Nephron (organoid): ENCODE measurements at regions not wholly inside any gene's neighbourhood (a gene's known extent, or its start where the extent isn't known, plus 50 kb on each side); places are given as distances from the start of the nearest gene placed in this dataset.
"Not testable (repeated sequence)": the region's sequence is repeated elsewhere in the genome, so short reads cannot be mapped to it uniquely, and the experiment has no call there.

Experiments
- H3K27ac Mint-ChIP-seq, 3 experiments: 2 replicates each; pipeline ENCODE4 v1.8.0; 2020; ENCODE audit warnings: mixed read lengths in 3 of 3, mild to moderate bottlenecking in 2 of 3, moderate library complexity in 1 of 3
- H3K27me3 Mint-ChIP-seq: 2 replicates; pipeline ENCODE4 v1.8.0; 2021; ENCODE audit warnings: low read depth, mild to moderate bottlenecking, moderate library complexity, mixed read lengths
- H3K36me3 Mint-ChIP-seq: 2 replicates; pipeline ENCODE4 v1.8.0; 2020; ENCODE audit warnings: low read depth, mixed read lengths
- H3K4me1 Mint-ChIP-seq: 2 replicates; pipeline ENCODE4 v1.8.0; 2020; ENCODE audit warnings: mixed read lengths
- H3K4me3 Mint-ChIP-seq, 3 experiments: 2 replicates each; pipeline ENCODE4 v1.8.0; 2020; ENCODE audit warnings: mild to moderate bottlenecking in 3 of 3, mixed read lengths in 3 of 3, moderate library complexity in 2 of 3
- H3K9me3 Mint-ChIP-seq: 2 replicates; pipeline ENCODE4 v1.8.0; 2020; ENCODE audit warnings: mixed read lengths
- CTCF ChIP-seq, 3 experiments: fragments of 200-600 bp; sonication (generic); IDR thresholded peaks; one replicate each; pipeline ENCODE4 v1.5.0; 2021; ENCODE audit warnings: antibody characterized with exemption in 3 of 3; ENCODE audit not compliant: unreplicated experiment in 3 of 3

- no peaks in the 10 kb centered on the region for H3K27me3 Mint-ChIP-seq
- H3K4me3 Mint-ChIP-seq: no peak overlapping the region
- H3K27ac Mint-ChIP-seq: no peak overlapping the region
- H3K36me3 Mint-ChIP-seq: no peaks in the 10 kb centered on the region
- TF ChIP-seq CTCF (IDR thresholded peaks at IDR 0.05; ENCODE audit: unreplicated experiment in 3 of 3): no peak
- no peaks in the 10 kb centered on the region for H3K9me3 Mint-ChIP-seq
- no peaks in the 10 kb centered on the region for H3K4me1 Mint-ChIP-seq
Observed at GRCh38 chr1:187933562-187934419, 1105.0 kb downstream of the PLA2G4A start.

- H3K27me3 Mint-ChIP-seq: no peaks in the 10 kb centered on the region
- no peak overlapping the region for H3K4me3 Mint-ChIP-seq
- no peak overlapping the region for H3K27ac Mint-ChIP-seq
- H3K4me1 Mint-ChIP-seq: no peaks in the 10 kb centered on the region
- no peaks in the 10 kb centered on the region for H3K9me3 Mint-ChIP-seq
- no peaks in the 10 kb centered on the region for H3K36me3 Mint-ChIP-seq
- TF ChIP-seq CTCF (IDR thresholded peaks at IDR 0.05; ENCODE audit: unreplicated experiment in 3 of 3): no peak
Observed at GRCh38 chr1:187936667-187937066, 1107.9 kb downstream of the PLA2G4A start.

GRCh38 chr1:187938092-187938491 lies 1109.3 kb downstream of the PLA2G4A start:
- Mint-ChIP-seq H3K36me3 (no peaks in the 10 kb centered on the region), H3K27me3 (no peaks in the 10 kb centered on the region), H3K9me3 (no peaks in the 10 kb centered on the region), H3K4me3 (no peak overlapping the region), H3K27ac (no peak overlapping the region), H3K4me1 (no peaks in the 10 kb centered on the region)
- no peak for TF ChIP-seq CTCF (IDR thresholded peaks at IDR 0.05; ENCODE audit: unreplicated experiment in 3 of 3)

GRCh38 chr1:187942986-187943385 lies 1114.2 kb downstream of the PLA2G4A start:
- H3K4me3 Mint-ChIP-seq: no peak overlapping the region
- H3K4me1 Mint-ChIP-seq: no peaks in the 10 kb centered on the region
- TF ChIP-seq CTCF (IDR thresholded peaks at IDR 0.05; ENCODE audit: unreplicated experiment in 3 of 3): no peak
- peaks cover 15% of the 10 kb centered on the region for H3K9me3 Mint-ChIP-seq
- no peak overlapping the region for H3K27ac Mint-ChIP-seq
- no peaks in the 10 kb centered on the region for H3K36me3 Mint-ChIP-seq
- H3K27me3 Mint-ChIP-seq: no peaks in the 10 kb centered on the region

GRCh38 chr1:187943606-187944403 lies 1115.1 kb downstream of the PLA2G4A start:
- peaks cover 18% of the 10 kb centered on the region for H3K9me3 Mint-ChIP-seq
- H3K27ac Mint-ChIP-seq: no peak overlapping the region
- no peak overlapping the region for H3K4me3 Mint-ChIP-seq
- TF ChIP-seq CTCF (IDR thresholded peaks at IDR 0.05; ENCODE audit: unreplicated experiment in 3 of 3): no peak
- no peaks in the 10 kb centered on the region for H3K27me3 Mint-ChIP-seq
- no peaks in the 10 kb centered on the region for H3K4me1 Mint-ChIP-seq
- no peaks in the 10 kb centered on the region for H3K36me3 Mint-ChIP-seq

- H3K27me3 Mint-ChIP-seq, H3K27ac Mint-ChIP-seq, H3K36me3 Mint-ChIP-seq, H3K4me3 Mint-ChIP-seq, H3K4me1 Mint-ChIP-seq: not testable (repeated sequence)
- peaks cover 28% of the 10 kb centered on the region for H3K9me3 Mint-ChIP-seq
Observed at GRCh38 chr1:187946661-187947060, 1117.9 kb downstream of the PLA2G4A start.
